GM10248 (cell line): ENCODE measurements at regions not wholly inside any gene's neighbourhood (a gene's known extent, or its start where the extent isn't known, plus 50 kb on each side); places are given as distances from the start of the nearest gene placed in this dataset.
"Not testable (repeated sequence)": the region's sequence is repeated elsewhere in the genome, so short reads cannot be mapped to it uniquely, and the experiment has no call there.

ENCODE experiments used
- CTCF ChIA-PET: fragments of 300-600 bp; sonication (Branson Sonifier 250); formaldehyde crosslinking; extraction: SDS; loops from one replicate; lab custom pipeline; 2021; ENCODE audit warnings: antibody characterized with exemption; lab: Yijun Ruan, JAX
- POLR2A ChIA-PET: fragments of 350-650 bp; sonication (Branson Sonifier 250); formaldehyde crosslinking; extraction: SDS; loops from one replicate; lab custom pipeline; 2020; ENCODE audit warnings: antibody characterized with exemption; lab: Yijun Ruan, JAX
- DNase-seq: peaks from one replicate; pipeline ENCODE4 v3.0.0; 2012; ENCODE audit errors: extremely low spot score
- TF ChIP-seq, protein P1 (sequence below): IDR thresholded peaks from 2 replicates; pipeline ENCODE4 v1.5.1; 2012; ENCODE audit warnings: mild to moderate bottlenecking, low read depth; ENCODE audit errors: extremely low read depth, missing control alignments, control extremely low read depth

- DNase-seq, result no peak
- ChIA-PET CTCF (interaction anchor here (1.1 kb wide), 1 partner anchor 23 kb away, joined by 3 read pairs; no protein-coding TSS in a partner anchor), POLR2A (no interaction called here)
- TF ChIP-seq, protein P1, sequence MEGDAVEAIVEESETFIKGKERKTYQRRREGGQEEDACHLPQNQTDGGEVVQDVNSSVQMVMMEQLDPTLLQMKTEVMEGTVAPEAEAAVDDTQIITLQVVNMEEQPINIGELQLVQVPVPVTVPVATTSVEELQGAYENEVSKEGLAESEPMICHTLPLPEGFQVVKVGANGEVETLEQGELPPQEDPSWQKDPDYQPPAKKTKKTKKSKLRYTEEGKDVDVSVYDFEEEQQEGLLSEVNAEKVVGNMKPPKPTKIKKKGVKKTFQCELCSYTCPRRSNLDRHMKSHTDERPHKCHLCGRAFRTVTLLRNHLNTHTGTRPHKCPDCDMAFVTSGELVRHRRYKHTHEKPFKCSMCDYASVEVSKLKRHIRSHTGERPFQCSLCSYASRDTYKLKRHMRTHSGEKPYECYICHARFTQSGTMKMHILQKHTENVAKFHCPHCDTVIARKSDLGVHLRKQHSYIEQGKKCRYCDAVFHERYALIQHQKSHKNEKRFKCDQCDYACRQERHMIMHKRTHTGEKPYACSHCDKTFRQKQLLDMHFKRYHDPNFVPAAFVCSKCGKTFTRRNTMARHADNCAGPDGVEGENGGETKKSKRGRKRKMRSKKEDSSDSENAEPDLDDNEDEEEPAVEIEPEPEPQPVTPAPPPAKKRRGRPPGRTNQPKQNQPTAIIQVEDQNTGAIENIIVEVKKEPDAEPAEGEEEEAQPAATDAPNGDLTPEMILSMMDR, result no peak
These were observed 62.1 kb downstream of the PLXNA1 start for GRCh38 chr3:127044996-127045395.

GRCh38 chr3:127045435-127046045 is 62.6 kb downstream of the PLXNA1 start:
- ChIA-PET CTCF (no interaction called here), POLR2A (no interaction called here)
- DNase-seq, result no peak
- TF ChIP-seq, protein P1, result no peak

DNA sequence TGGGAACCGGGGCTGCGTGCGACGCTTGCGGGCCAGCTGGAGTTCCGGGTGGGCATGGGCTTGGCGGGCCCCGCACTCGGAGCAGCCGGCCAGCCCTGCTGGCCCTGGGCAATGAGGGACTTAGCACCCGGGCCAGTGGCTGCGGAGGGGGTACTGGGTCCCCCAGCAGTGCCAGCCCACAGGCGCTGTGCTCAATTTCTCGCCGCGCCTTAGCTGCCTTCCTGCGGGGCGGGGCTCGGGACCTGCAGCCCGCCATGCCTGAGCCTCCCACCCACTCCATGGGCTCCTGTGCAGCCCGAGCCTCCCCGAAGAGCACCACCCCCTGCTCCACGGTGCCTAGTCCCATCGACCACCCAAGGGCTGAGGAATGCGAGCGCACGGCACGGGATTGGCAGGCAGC is 63.8 kb downstream of the PLXNA1 start:
- POLR2A ChIA-PET, DNase-seq, CTCF ChIA-PET: not testable (repeated sequence)

- POLR2A ChIA-PET, result no interaction called here
- no peak for DNase-seq
- CTCF ChIA-PET, result no interaction called here
- TF ChIP-seq, protein P1, result no peak
These were observed 66.5 kb downstream of the PLXNA1 start for GRCh38 chr3:127049393-127049792.

GRCh38 chr3:127050733-127051132 is 67.8 kb downstream of the PLXNA1 start:
- ChIA-PET POLR2A (no interaction called here), CTCF (no interaction called here)
- no peak for DNase-seq
- TF ChIP-seq, protein P1, result no peak

DNA sequence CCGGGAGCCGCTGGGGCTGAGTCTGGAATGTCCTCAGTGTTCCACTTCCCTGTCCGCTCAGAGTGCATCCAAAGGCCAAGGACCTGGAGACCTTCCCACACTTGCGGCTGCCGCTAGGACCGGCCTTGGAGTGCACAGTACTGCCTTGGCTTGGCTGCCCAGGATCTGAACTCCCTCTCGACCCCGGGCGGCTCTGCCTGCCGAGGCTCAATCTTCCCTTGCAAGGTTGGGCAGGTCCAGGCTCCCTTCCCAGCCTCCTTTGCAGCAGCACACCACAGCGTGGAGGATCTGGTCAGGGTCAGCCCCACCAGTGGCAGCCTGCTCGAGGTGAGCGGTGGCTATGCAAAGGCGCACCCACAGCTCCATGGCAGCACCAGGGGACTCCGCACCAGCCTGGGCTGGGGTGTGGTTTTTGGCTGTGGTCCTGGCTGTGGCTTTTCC is 69.2 kb downstream of the PLXNA1 start:
- ChIA-PET POLR2A (no interaction called here), CTCF (no interaction called here)
- TF ChIP-seq, protein P1, result no peak
- no peak for DNase-seq

DNA sequence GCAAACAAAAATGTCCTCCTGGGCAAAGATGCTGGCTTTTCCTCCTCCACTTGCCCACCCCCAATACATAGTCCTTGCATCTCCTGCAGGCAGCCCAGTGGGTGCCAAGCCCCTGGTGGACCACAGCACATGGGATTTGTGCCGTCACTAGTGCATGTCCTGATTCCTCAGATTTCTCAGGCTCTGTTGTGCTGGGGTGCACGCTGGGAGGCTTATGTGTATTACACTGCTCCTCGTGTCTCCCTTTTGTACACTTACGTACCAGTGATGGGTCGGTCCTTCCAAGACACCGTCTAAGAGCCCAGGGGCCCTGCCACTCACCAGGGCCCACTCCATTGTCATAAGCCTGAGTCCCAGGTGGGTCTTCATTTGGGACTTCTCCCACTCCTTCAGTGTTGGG is 70.1 kb downstream of the PLXNA1 start:
- POLR2A ChIA-PET, result no interaction called here
- DNase-seq, result no peak
- CTCF ChIA-PET, result no interaction called here
- TF ChIP-seq, protein P1, result no peak
